Tibial artery (tissue), 4 donors: ENCODE measurements at regions not wholly inside any gene's neighbourhood (a gene's known extent, or its start where the extent isn't known, plus 50 kb on each side); places are given as distances from the start of the nearest gene placed in this dataset.

Experiments used
- DNase-seq, 2 donors: peaks; one replicate each; pipeline ENCODE4 v3.0.0-alpha.2; 2019
- H3K27ac ChIP-seq, 2 donors: fragments of 200-600 bp; sonication (generic) in 1 of 2; 1 replicate in 1 of 2; 2 replicates in 1 of 2; pipeline ENCODE4 v1.5.1; 2018 to 2019; ENCODE audit warnings: mild to moderate bottlenecking in 1 of 2
- H3K27me3 ChIP-seq, 2 donors: fragments of 200-600 bp; sonication (generic) in 1 of 2; one replicate each; pipeline versions ENCODE4 v1.5.1 to v1.6.0; 2016 to 2019
- H3K36me3 ChIP-seq, 3 donors: fragments of 200-600 bp; sonication (generic) in 2 of 3; one replicate each; pipeline ENCODE4 v1.5.1; 2016 to 2019; ENCODE audit warnings: mild to moderate bottlenecking in 2 of 3
- H3K4me1 ChIP-seq, 4 donors: fragments of 200-600 bp; sonication (generic) in 2 of 4; 1 replicate in 3 of 4; 2 replicates in 1 of 4; pipeline ENCODE4 v1.5.1; 2016 to 2019
- H3K4me3 ChIP-seq, 2 donors: fragments of 200-600 bp; sonication (generic) in 1 of 2; 1 replicate in 1 of 2; 2 replicates in 1 of 2; pipeline ENCODE4 v1.5.1; 2018 to 2019; ENCODE audit warnings: mild to moderate bottlenecking in 2 of 2
- H3K9me3 ChIP-seq, 3 donors: fragments of 200-600 bp; sonication (generic) in 1 of 3; one replicate each; pipeline ENCODE4 v1.5.1; 2016 to 2019
- intact Hi-C: fragments of 100-400 bp; cut with DNase I; formaldehyde crosslinking; loops from one replicate; pipeline ENCODE4 v1.15.0; 2023; ENCODE audit warnings: low total_unique reads
- TF ChIP-seq, protein P1 (sequence below), 2 experiments: fragments of 200-600 bp in 1 of 2; fragments of 450-650 bp in 1 of 2; IDR thresholded peaks; one replicate each; pipeline ENCODE4 v1.5.1; 2017 to 2019; ENCODE audit warnings: antibody characterized with exemption in 2 of 2, mild to moderate bottlenecking in 1 of 2, moderate library complexity in 1 of 2

DNA sequence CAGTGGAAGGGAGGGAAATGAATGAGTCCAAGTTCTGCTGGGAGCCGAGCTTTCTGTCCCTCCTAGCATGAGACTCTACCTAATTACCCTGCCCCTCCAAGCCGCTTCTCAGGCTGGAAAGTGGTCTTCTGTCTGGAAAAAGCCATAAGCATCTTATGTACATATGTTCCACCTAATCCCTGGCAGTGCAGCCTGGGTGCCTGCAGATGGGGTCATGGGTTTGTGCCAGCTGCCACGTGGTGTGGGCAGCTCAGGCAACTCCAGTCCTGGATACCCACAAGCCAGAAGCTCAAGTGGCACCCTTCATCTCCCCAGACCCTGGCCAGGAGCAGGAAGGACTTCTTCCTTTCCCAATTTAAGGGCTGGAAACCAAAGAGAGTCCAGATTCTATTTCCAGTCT is 253.1 kb downstream of the LY86 start:
- Histone ChIP-seq H3K9me3 (peaks cover 0 to 8% (median 7%) of the 10 kb centered on the region in 3 donors), H3K4me1 (no peaks in the 10 kb centered on the region), H3K27ac (no peak overlapping the region), H3K4me3 (no peak overlapping the region), H3K36me3 (no peaks in the 10 kb centered on the region), H3K27me3 (peaks cover 0 to 8% of the 10 kb centered on the region in 2 donors)
- intact Hi-C loops = no loop called here
- TF ChIP-seq, protein P1, sequence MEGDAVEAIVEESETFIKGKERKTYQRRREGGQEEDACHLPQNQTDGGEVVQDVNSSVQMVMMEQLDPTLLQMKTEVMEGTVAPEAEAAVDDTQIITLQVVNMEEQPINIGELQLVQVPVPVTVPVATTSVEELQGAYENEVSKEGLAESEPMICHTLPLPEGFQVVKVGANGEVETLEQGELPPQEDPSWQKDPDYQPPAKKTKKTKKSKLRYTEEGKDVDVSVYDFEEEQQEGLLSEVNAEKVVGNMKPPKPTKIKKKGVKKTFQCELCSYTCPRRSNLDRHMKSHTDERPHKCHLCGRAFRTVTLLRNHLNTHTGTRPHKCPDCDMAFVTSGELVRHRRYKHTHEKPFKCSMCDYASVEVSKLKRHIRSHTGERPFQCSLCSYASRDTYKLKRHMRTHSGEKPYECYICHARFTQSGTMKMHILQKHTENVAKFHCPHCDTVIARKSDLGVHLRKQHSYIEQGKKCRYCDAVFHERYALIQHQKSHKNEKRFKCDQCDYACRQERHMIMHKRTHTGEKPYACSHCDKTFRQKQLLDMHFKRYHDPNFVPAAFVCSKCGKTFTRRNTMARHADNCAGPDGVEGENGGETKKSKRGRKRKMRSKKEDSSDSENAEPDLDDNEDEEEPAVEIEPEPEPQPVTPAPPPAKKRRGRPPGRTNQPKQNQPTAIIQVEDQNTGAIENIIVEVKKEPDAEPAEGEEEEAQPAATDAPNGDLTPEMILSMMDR (IDR thresholded peaks at IDR 0.05) = no peak
- DNase-seq = no peak

DNA sequence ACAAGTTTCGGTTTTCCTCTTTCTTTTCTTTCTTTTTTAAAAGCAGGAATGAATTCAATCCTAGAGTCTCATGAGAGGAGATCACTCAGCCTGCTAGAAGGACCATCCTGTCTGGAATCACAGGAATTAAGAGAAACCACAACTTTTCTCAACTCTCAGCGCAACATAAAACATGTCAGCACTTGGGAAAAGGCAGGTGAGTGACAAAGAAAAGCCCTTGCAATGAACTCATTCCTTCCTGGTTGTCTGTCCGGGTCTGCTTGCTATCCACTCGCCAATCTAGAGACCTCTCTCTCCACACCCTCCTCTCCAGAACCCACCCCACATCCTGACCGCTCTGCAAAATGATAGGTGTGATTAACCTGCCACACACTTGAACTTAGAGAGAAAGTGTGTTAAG is 253.8 kb downstream of the LY86 start:
- no peak overlapping the region for H3K27ac ChIP-seq
- intact Hi-C loops = no loop called here
- H3K27me3 ChIP-seq = peaks cover 0 to 8% of the 10 kb centered on the region in 2 donors
- peaks cover 0 to 8% (median 7%) of the 10 kb centered on the region in 3 donors for H3K9me3 ChIP-seq
- TF ChIP-seq, protein P1 (IDR thresholded peaks at IDR 0.05) = no peak
- H3K4me1 ChIP-seq = no peaks in the 10 kb centered on the region
- H3K36me3 ChIP-seq = no peaks in the 10 kb centered on the region
- DNase-seq = no peak
- H3K4me3 ChIP-seq = no peak overlapping the region

DNA sequence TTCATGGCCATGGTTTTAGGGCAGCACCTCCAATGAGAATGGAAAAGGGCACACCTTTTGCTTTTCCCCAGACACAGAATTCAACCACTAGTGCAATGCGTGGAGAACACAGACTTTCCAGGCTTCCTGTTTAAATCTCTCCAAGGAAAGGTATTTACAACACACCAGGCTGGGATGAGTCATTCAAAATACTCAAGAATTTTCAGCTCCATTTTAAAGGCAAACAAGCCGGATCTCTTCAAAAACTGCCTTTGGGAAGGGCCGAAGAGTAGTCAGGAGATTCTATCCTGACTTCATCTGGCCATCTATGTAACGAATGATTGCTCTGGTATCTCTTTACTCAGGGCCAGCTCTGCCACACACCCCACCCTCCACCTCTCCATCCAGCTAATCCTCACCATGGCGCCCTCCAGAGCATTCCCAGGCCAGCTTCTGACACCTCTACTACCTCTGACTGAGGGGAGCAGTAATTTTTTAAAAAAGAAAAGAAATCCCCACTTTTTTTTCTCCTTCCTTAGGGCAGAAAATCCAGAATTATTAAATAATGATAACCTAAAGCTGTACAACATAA is 254.6 kb downstream of the LY86 start:
- intact Hi-C loops = no loop called here
- Histone ChIP-seq H3K36me3 (no peaks in the 10 kb centered on the region), H3K27me3 (peaks cover 0 to 8% of the 10 kb centered on the region in 2 donors), H3K4me3 (no peak overlapping the region), H3K9me3 (peaks cover 0 to 8% (median 7%) of the 10 kb centered on the region in 3 donors), H3K4me1 (no peaks in the 10 kb centered on the region), H3K27ac (no peak overlapping the region)
- no peak for DNase-seq
- TF ChIP-seq, protein P1 (IDR thresholded peaks at IDR 0.05) = no peak

DNA sequence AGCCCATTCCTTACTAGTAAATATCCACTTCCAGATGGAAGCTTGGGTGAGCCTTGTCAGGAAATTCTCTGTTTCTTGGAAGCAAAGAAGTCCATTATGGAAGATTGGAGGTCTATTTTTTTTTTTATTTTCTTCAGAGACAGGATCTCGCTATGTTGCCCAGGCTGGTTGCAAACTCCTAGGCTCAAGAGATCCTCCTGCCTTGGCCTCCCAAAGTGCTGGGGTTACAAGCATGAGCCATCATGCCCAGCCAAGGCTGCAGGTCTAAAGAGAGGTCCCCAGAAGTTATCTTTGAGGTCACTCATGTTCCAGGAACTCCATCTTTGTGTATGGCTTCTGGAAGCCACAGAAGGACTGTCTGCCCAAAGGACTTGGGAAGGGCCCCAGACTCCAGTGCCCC is 255.3 kb downstream of the LY86 start:
- no peak for DNase-seq
- intact Hi-C loops = no loop called here
- peaks cover 0 to 8% (median 7%) of the 10 kb centered on the region in 3 donors for H3K9me3 ChIP-seq
- no peak overlapping the region for H3K4me3 ChIP-seq
- no peaks in the 10 kb centered on the region for H3K4me1 ChIP-seq
- H3K27ac ChIP-seq = no peak overlapping the region
- TF ChIP-seq, protein P1 (IDR thresholded peaks at IDR 0.05) = no peak
- H3K27me3 ChIP-seq = peaks cover 0 to 8% of the 10 kb centered on the region in 2 donors
- H3K36me3 ChIP-seq = no peaks in the 10 kb centered on the region

DNA sequence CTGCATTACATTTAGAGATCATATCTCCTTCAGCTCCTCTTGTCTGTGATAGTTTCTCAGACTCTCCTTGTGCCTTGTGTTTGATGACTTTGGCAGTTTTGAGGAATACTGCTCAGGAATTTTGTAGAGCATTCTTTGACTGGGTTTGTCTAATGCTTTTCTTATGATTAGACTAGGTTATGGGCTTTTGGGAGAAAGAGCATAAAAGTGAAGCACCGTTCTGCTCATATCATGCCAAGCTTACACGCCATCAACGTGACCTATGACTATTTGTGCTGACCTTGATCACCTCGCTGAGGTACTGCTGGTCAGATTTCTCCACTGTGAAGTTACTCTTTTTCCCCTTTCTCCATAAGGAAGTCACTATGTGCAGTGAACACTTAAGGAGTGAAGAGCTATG is 256.0 kb downstream of the LY86 start:
- intact Hi-C loops = no loop called here
- TF ChIP-seq, protein P1 (IDR thresholded peaks at IDR 0.05) = no peak
- Histone ChIP-seq H3K27ac (no peak overlapping the region), H3K27me3 (peaks cover 0 to 8% of the 10 kb centered on the region in 2 donors), H3K4me3 (no peak overlapping the region), H3K9me3 (peaks cover 0 to 8% (median 7%) of the 10 kb centered on the region in 3 donors), H3K36me3 (no peaks in the 10 kb centered on the region), H3K4me1 (no peaks in the 10 kb centered on the region)
- DNase-seq = no peak

DNA sequence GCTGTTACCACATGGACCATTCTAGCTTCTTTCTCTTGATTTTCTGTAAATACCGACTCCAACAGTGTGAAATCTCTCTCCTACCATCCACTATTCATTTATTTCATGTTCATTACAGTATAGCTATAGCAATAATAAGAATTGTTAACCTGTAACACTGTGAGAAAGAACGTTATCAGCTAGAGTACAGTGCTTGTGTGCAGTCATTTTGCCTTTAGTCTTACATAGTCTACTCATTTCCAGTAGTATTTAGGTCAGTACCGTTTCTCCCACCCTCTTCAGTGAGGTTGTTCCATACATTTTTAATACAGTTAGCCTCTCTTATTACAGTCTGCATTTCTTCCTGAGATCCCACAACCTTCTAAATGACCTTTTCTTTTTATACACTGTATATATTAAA is 257.1 kb downstream of the LY86 start:
- no peaks in the 10 kb centered on the region for H3K4me1 ChIP-seq
- no peak overlapping the region for H3K4me3 ChIP-seq
- no peak overlapping the region for H3K27ac ChIP-seq
- peaks cover 0 to 8% (median 7%) of the 10 kb centered on the region in 3 donors for H3K9me3 ChIP-seq
- TF ChIP-seq, protein P1 (IDR thresholded peaks at IDR 0.05) = no peak
- H3K27me3 ChIP-seq = peaks cover 0 to 5% of the 10 kb centered on the region in 2 donors
- H3K36me3 ChIP-seq = no peaks in the 10 kb centered on the region
- DNase-seq = no peak
- intact Hi-C loops = no loop called here
